HFF-Myc (cell line): ENCODE measurements at regions not wholly inside any gene's neighbourhood (a gene's known extent, or its start where the extent isn't known, plus 50 kb on each side); places are given as distances from the start of the nearest gene placed in this dataset.
"Not testable (repeated sequence)": the region's sequence is repeated elsewhere in the genome, so short reads cannot be mapped to it uniquely, and the experiment has no call there.

Source experiments
- DNase-seq: peaks from one replicate; pipeline ENCODE4 v3.0.0-alpha.2; 2011; ENCODE audit warnings: low read depth; ENCODE audit errors: extremely low read depth
- H3K4me3 ChIP-seq: replicated peaks from 2 replicates; pipeline ENCODE4 v1.5.1; 2011; ENCODE audit warnings: low read depth, mild to moderate bottlenecking, control low read depth, low read length
- CTCF ChIP-seq: IDR thresholded peaks from 2 replicates; pipeline ENCODE4 v1.5.1; 2012; ENCODE audit warnings: mild to moderate bottlenecking, low read depth, low read length, control low read depth; ENCODE audit errors: missing control alignments

- TF ChIP-seq CTCF = no peak
Measured at GRCh38 chr5:58172946-58173345, 286.9 kb downstream of the PLK2 start.

GRCh38 chr5:58165152-58165551 lies 294.7 kb downstream of the PLK2 start:
- DNase-seq = no peak
- TF ChIP-seq CTCF = no peak

More at GRCh38 chr5:58172946-58173345, 286.9 kb downstream of the PLK2 start:
- H3K4me3 ChIP-seq = no peak overlapping the region
- DNase-seq = no peak

GRCh38 chr5:58161889-58162288 lies 298.0 kb downstream of the PLK2 start:
- H3K4me3 ChIP-seq, DNase-seq: not testable (repeated sequence)

More at GRCh38 chr5:58165152-58165551, 294.7 kb downstream of the PLK2 start:
- no peak overlapping the region for H3K4me3 ChIP-seq

- H3K4me3 ChIP-seq = no peak overlapping the region
Measured at GRCh38 chr5:58156973-58157701, 302.7 kb downstream of the PLK2 start.

DNA sequence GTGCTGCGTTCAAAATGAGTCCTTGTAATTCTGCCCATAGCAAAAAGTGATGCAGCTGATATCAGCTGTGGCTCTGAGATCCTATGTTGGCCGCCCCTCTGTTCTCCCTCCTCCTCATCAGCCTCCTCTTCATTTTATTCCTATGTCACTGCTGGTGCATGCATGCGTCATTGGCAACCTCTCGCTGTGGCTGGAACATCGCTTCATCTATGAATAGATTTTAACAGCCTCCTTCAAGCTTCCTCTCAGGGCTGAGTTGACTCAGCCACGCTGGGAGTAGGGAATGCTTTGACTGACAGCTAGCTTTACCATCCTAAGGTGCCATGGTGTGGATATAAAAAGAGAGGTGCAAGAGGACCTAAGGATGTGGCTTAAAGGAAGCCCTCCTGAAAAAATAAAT lies 303.5 kb downstream of the PLK2 start:
- TF ChIP-seq CTCF = no peak
- DNase-seq = no peak
- no peak overlapping the region for H3K4me3 ChIP-seq

More at GRCh38 chr5:58156973-58157701, 302.7 kb downstream of the PLK2 start:
- DNase-seq = no peak
- no peak for TF ChIP-seq CTCF

GRCh38 chr5:58153255-58153654 lies 306.6 kb downstream of the PLK2 start:
- no peak for TF ChIP-seq CTCF
- no peak for DNase-seq
- H3K4me3 ChIP-seq = no peak overlapping the region

DNA sequence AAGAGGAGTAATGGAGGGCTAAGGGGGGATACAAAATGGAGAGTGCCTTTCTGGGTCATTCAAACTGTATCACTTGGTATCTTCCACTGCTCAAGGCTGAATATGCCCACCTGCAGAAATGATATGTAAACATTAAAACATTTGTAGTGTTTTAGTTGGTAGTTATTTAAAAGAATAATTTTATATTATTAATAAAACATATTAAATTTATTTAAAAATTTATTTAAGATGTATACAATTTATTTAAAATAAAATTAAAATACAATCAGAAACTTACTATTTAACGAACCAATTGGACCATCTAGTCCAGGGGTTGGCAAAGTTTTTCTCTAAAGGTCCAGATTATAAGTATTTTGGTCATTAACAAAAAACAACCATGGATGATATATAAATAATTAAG lies 308.5 kb downstream of the PLK2 start:
- no peak for TF ChIP-seq CTCF
- DNase-seq = no peak
- H3K4me3 ChIP-seq = no peak overlapping the region
